Suppressor macrophage treated with lipopolysaccharide for 4 hours (primary cell): ENCODE measurements at regions not wholly inside any gene's neighbourhood (a gene's known extent, or its start where the extent isn't known, plus 50 kb on each side); places are given as distances from the start of the nearest gene placed in this dataset.
A peak's percentile ranks its signal among the peaks of the same experiment; 100 is the strongest.
"Not testable (repeated sequence)": the region's sequence is repeated elsewhere in the genome, so short reads cannot be mapped to it uniquely, and the experiment has no call there.

Experiments
- DNase-seq: peaks from one replicate; pipeline ENCODE4 v3.0.0-alpha.2; 2020

- no peak for DNase-seq
These were observed 128.6 kb downstream of the RGPD3 start for GRCh38 chr2:106339609-106340008.

- DNase-seq: no peak
These were observed 129.1 kb downstream of the RGPD3 start for GRCh38 chr2:106339132-106339531.

- DNase-seq: no peak
These were observed 130.2 kb downstream of the RGPD3 start for GRCh38 chr2:106338043-106338442.

- no peak for DNase-seq
These were observed 131.5 kb downstream of the RGPD3 start for GRCh38 chr2:106336737-106337136.

- no peak for DNase-seq
These were observed 132.1 kb downstream of the RGPD3 start for GRCh38 chr2:106336108-106336507.

- DNase-seq: no peak
These were observed 133.4 kb downstream of the RGPD3 start for GRCh38 chr2:106334802-106335201.

GRCh38 chr2:106333253-106333873 is 134.8 kb downstream of the RGPD3 start:
- DNase-seq: not testable (repeated sequence)

- no peak for DNase-seq
These were observed 136.2 kb downstream of the RGPD3 start for GRCh38 chr2:106332054-106332453.

GRCh38 chr2:106330384-106331261 is 136.5 kb upstream of the UXS1 start:
- DNase-seq: peak; percentile 28

- DNase-seq: no peak
These were observed 129.4 kb upstream of the UXS1 start for GRCh38 chr2:106323337-106324013.

GRCh38 chr2:106322281-106322680 is 128.2 kb upstream of the UXS1 start:
- no peak for DNase-seq

GRCh38 chr2:106320439-106320838 is 126.3 kb upstream of the UXS1 start:
- DNase-seq: not testable (repeated sequence)

GRCh38 chr2:106316915-106317314 is 122.8 kb upstream of the UXS1 start:
- no peak for DNase-seq

- no peak for DNase-seq
These were observed 120.3 kb upstream of the UXS1 start for GRCh38 chr2:106314444-106314843.

GRCh38 chr2:106311041-106311370 is 116.9 kb upstream of the UXS1 start:
- DNase-seq: no peak

- DNase-seq: no peak
These were observed 113.8 kb upstream of the UXS1 start for GRCh38 chr2:106307860-106308259.

GRCh38 chr2:106306387-106306786 is 112.3 kb upstream of the UXS1 start:
- DNase-seq: peak; percentile 37

GRCh38 chr2:106304612-106305184 is 110.6 kb upstream of the UXS1 start:
- no peak for DNase-seq

GRCh38 chr2:106299696-106300095 is 105.6 kb upstream of the UXS1 start:
- DNase-seq: no peak

- DNase-seq: no peak
These were observed 102.2 kb upstream of the UXS1 start for GRCh38 chr2:106296182-106296815.

- no peak for DNase-seq
These were observed 100.1 kb upstream of the UXS1 start for GRCh38 chr2:106294182-106294581.

GRCh38 chr2:106293271-106293783 is 99.2 kb upstream of the UXS1 start:
- no peak for DNase-seq

- DNase-seq: no peak
These were observed 98.5 kb upstream of the UXS1 start for GRCh38 chr2:106292627-106293026.
